Sigmoid colon (tissue), 6 donors: ENCODE measurements at regions not wholly inside any gene's neighbourhood (a gene's known extent, or its start where the extent isn't known, plus 50 kb on each side); places are given as distances from the start of the nearest gene placed in this dataset.

Source experiments
- DNase-seq: peaks from one replicate; pipeline ENCODE4 v3.0.0-alpha.2; 2019
- H3K27ac ChIP-seq, 4 donors: fragments of 200-600 bp; sonication (generic); one replicate each; pipeline ENCODE4 v1.5.1; 2016 to 2019; ENCODE audit warnings: mild to moderate bottlenecking in 1 of 4
- H3K27me3 ChIP-seq, 3 donors: fragments of 200-600 bp; sonication (generic); one replicate each; pipeline ENCODE4 v1.5.1; 2019; ENCODE audit warnings: mild to moderate bottlenecking in 1 of 3
- H3K36me3 ChIP-seq, 4 donors: fragments of 200-600 bp; sonication (generic); one replicate each; pipeline ENCODE4 v1.5.1; 2016 to 2019
- H3K4me1 ChIP-seq, 4 donors: fragments of 200-600 bp; sonication (generic); one replicate each; pipeline ENCODE4 v1.5.1; 2017 to 2019
- H3K4me3 ChIP-seq, 4 donors: fragments of 200-600 bp; sonication (generic); one replicate each; pipeline ENCODE4 v1.5.1; 2017 to 2019; ENCODE audit warnings: mild to moderate bottlenecking in 2 of 4, moderate library complexity in 1 of 4
- H3K9me3 ChIP-seq, 4 donors: fragments of 200-600 bp in 3 of 4; sonication (generic) in 3 of 4; one replicate each; pipeline versions ENCODE4 v1.5.1 to v1.6.1; 2013 to 2019
- CTCF ChIP-seq, 4 experiments: fragments of 450-650 bp in 3 of 4; fragments of 200-600 bp in 1 of 4; IDR thresholded peaks; one replicate each; pipeline ENCODE4 v1.5.1; 2016 to 2019; ENCODE audit warnings: antibody characterized with exemption in 4 of 4, mild to moderate bottlenecking in 3 of 4, moderate library complexity in 2 of 4
- EP300 ChIP-seq, 4 donors: sonication (generic); formaldehyde crosslinking; IDR thresholded peaks; one replicate each; pipeline ENCODE4 v1.6.1; 2017; ENCODE audit warnings: antibody characterized with exemption in 4 of 4
- POLR2A ChIP-seq, 2 donors: fragments of 450-650 bp; IDR thresholded peaks; one replicate each; pipeline ENCODE4 v1.6.1; 2016; ENCODE audit warnings: antibody characterized with exemption in 2 of 2, mild to moderate bottlenecking in 2 of 2, moderate library complexity in 2 of 2
- POLR2AphosphoS5 ChIP-seq, 4 donors: sonication (generic); formaldehyde crosslinking; IDR thresholded peaks; one replicate each; pipeline ENCODE4 v1.6.1; 2017; ENCODE audit warnings: antibody characterized with exemption in 4 of 4
- WGBS, 2 donors: extraction: QIAGEN DNeasy Blood & Tissue Kit; methylation state at CpG; one replicate each; pipeline ENCODE4 v1.1.7; 2013; 5-methylcytosine and 5-hydroxymethylcytosine counted together
- intact Hi-C: fragments of 100-400 bp; cut with DNase I; formaldehyde crosslinking; loops from one replicate; pipeline ENCODE4 v1.15.1; 2023
- donor health status: healthy with polysubstance abuse.
- donor health status: healthy.

- intact Hi-C loops: no loop called here
- no peaks in the 10 kb centered on the region for H3K4me1 ChIP-seq
- WGBS, 2 donors: 70 to 76% methylated on average over 3 of the region's 3 CpGs
Observed at GRCh38 chr6:79821859-79822258, 125.5 kb downstream of the ELOVL4 start.

GRCh38 chr6:79818471-79818870, 128.9 kb downstream of the ELOVL4 start:
- no peak overlapping the region for H3K27ac ChIP-seq
- no peaks in the 10 kb centered on the region for H3K27me3 ChIP-seq
- no peaks in the 10 kb centered on the region for H3K4me1 ChIP-seq
- H3K9me3 ChIP-seq: no peaks in the 10 kb centered on the region
- H3K4me3 ChIP-seq: no peak overlapping the region
- H3K36me3 ChIP-seq: no peaks in the 10 kb centered on the region
- intact Hi-C loops: no loop called here
- no peak for TF ChIP-seq EP300 (IDR thresholded peaks at IDR 0.05)
- no peak for TF ChIP-seq POLR2A (IDR thresholded peaks at IDR 0.05)
- TF ChIP-seq CTCF (IDR thresholded peaks at IDR 0.05): no peak
- TF ChIP-seq POLR2AphosphoS5 (IDR thresholded peaks at IDR 0.05): no peak
- no peak for DNase-seq
- 95 to 96% methylated on average over 3 of the region's 3 CpGs for WGBS, 2 donors

More at GRCh38 chr6:79821859-79822258, 125.5 kb downstream of the ELOVL4 start:
- H3K27ac ChIP-seq: no peak overlapping the region
- DNase-seq: no peak
- H3K36me3 ChIP-seq: no peaks in the 10 kb centered on the region
- TF ChIP-seq POLR2AphosphoS5 (IDR thresholded peaks at IDR 0.05) (no peak), CTCF (IDR thresholded peaks at IDR 0.05) (no peak), POLR2A (IDR thresholded peaks at IDR 0.05) (no peak), EP300 (IDR thresholded peaks at IDR 0.05) (no peak)
- H3K4me3 ChIP-seq: no peak overlapping the region
- no peaks in the 10 kb centered on the region for H3K9me3 ChIP-seq
- H3K27me3 ChIP-seq: no peaks in the 10 kb centered on the region

- 67 to 83% methylated on average over 2 of the region's 2 CpGs for WGBS, 2 donors
- intact Hi-C loops: loop anchor here (5.0 kb wide), 1 partner anchor 38 kb away; no protein-coding TSS in a partner anchor
Observed at GRCh38 chr6:79814940-79815339, 132.4 kb downstream of the ELOVL4 start.

GRCh38 chr6:79813854-79814709, 133.3 kb downstream of the ELOVL4 start:
- peaks cover 0 to 9% (median 2%) of the 10 kb centered on the region in 4 donors for H3K4me1 ChIP-seq
- intact Hi-C loops: loop anchor here (5.0 kb wide), 1 partner anchor 37 kb away; no protein-coding TSS in a partner anchor
- no peak overlapping the region for H3K4me3 ChIP-seq
- 17 to 24% methylated on average over 4 of the region's 4 CpGs for WGBS, 2 donors
- no peaks in the 10 kb centered on the region for H3K9me3 ChIP-seq
- TF ChIP-seq EP300 (IDR thresholded peaks at IDR 0.05) (no peak), POLR2AphosphoS5 (IDR thresholded peaks at IDR 0.05) (no peak), POLR2A (IDR thresholded peaks at IDR 0.05) (no peak), CTCF (IDR thresholded peaks at IDR 0.05) (peak; percentile 26 to 80 (median 65))
- H3K27ac ChIP-seq: no peak overlapping the region
- H3K27me3 ChIP-seq: no peaks in the 10 kb centered on the region
- H3K36me3 ChIP-seq: no peaks in the 10 kb centered on the region
- peak; percentile 77 for DNase-seq

More at GRCh38 chr6:79814940-79815339, 132.4 kb downstream of the ELOVL4 start:
- no peak overlapping the region for H3K4me3 ChIP-seq
- H3K4me1 ChIP-seq: peaks cover 0 to 7% (median 1%) of the 10 kb centered on the region in 4 donors
- H3K36me3 ChIP-seq: no peaks in the 10 kb centered on the region
- DNase-seq: no peak
- H3K27ac ChIP-seq: no peak overlapping the region
- no peaks in the 10 kb centered on the region for H3K27me3 ChIP-seq
- no peak for TF ChIP-seq EP300 (IDR thresholded peaks at IDR 0.05)
- no peak for TF ChIP-seq POLR2A (IDR thresholded peaks at IDR 0.05)
- no peak for TF ChIP-seq POLR2AphosphoS5 (IDR thresholded peaks at IDR 0.05)
- TF ChIP-seq CTCF (IDR thresholded peaks at IDR 0.05): no peak
- H3K9me3 ChIP-seq: no peaks in the 10 kb centered on the region
